ENCODE measurements at regions not wholly inside any gene's neighbourhood (a gene's known extent, or its start where the extent isn't known, plus 50 kb on each side); places are given as distances from the start of the nearest gene placed in this dataset.

- Histone ChIP-seq H3K79me2 (ENCODE audit: insufficient read depth, low read length) (no peaks in the 10 kb centered on the region), H3K36me3 (ENCODE audit: insufficient read depth, low read length) (no peaks in the 10 kb centered on the region), H3K4me1 (ENCODE audit: insufficient read depth, low read length, severe bottlenecking) (peaks cover 5% of the 10 kb centered on the region), H3K27ac (ENCODE audit: low read depth, low read length, poor library complexity, severe bottlenecking) (no peak overlapping the region), H3K9me2 (ENCODE audit: low read depth, low read length) (no peaks in the 10 kb centered on the region), H3K27me3 (ENCODE audit: insufficient read depth, low read length) (no peaks in the 10 kb centered on the region), H3K4me3 (ENCODE audit: low read depth, low read length, poor library complexity, severe bottlenecking) (no peak overlapping the region), H3K4me2 (ENCODE audit: low read length) (no peak overlapping the region), H2AFZ (ENCODE audit: low read length) (no peak overlapping the region), H3K9me3 (ENCODE audit: low read length) (no peaks in the 10 kb centered on the region), H3K9ac (ENCODE audit: low read length) (no peak overlapping the region), H3F3A (ENCODE audit: insufficient read depth, low read length) (no peaks in the 10 kb centered on the region), H4K20me1 (ENCODE audit: insufficient read depth, low read length) (no peaks in the 10 kb centered on the region)
- no peak for TF ChIP-seq EZH2 (IDR thresholded peaks at IDR 0.05; ENCODE audit: borderline replicate concordance, low read length)
Observed at GRCh38 chr6:22789315-22789714, 219.9 kb downstream of the HDGFL1 start.

GRCh38 chr6:22794844-22795243, 225.5 kb downstream of the HDGFL1 start:
- H3K27me3 ChIP-seq (ENCODE audit: insufficient read depth, low read length) = no peaks in the 10 kb centered on the region
- no peaks in the 10 kb centered on the region for H3K4me1 ChIP-seq (ENCODE audit: insufficient read depth, low read length, severe bottlenecking)
- no peaks in the 10 kb centered on the region for H3K36me3 ChIP-seq (ENCODE audit: insufficient read depth, low read length)
- no peak overlapping the region for H3K9ac ChIP-seq (ENCODE audit: low read length)
- H3K4me2 ChIP-seq (ENCODE audit: low read length) = no peak overlapping the region
- no peak overlapping the region for H3K4me3 ChIP-seq (ENCODE audit: low read depth, low read length, poor library complexity, severe bottlenecking)
- no peak overlapping the region for H2AFZ ChIP-seq (ENCODE audit: low read length)
- no peaks in the 10 kb centered on the region for H3F3A ChIP-seq (ENCODE audit: insufficient read depth, low read length)
- H4K20me1 ChIP-seq (ENCODE audit: insufficient read depth, low read length) = no peaks in the 10 kb centered on the region
- H3K27ac ChIP-seq (ENCODE audit: low read depth, low read length, poor library complexity, severe bottlenecking) = no peak overlapping the region
- H3K9me2 ChIP-seq (ENCODE audit: low read depth, low read length) = no peaks in the 10 kb centered on the region
- H3K79me2 ChIP-seq (ENCODE audit: insufficient read depth, low read length) = no peaks in the 10 kb centered on the region
- TF ChIP-seq EZH2 (IDR thresholded peaks at IDR 0.05; ENCODE audit: borderline replicate concordance, low read length) (no peak), CTCF (IDR thresholded peaks at IDR 0.05; ENCODE audit: low read length) (no peak)
- 0 out of 2 replicates have a peak, but pooled peaks cover 2% of the 10 kb centered on the region for H3K9me3 ChIP-seq (ENCODE audit: low read length)

- H4K20me1 ChIP-seq (ENCODE audit: insufficient read depth, low read length) = no peaks in the 10 kb centered on the region
- H3K27ac ChIP-seq (ENCODE audit: low read depth, low read length, poor library complexity, severe bottlenecking) = no peak overlapping the region
- H3K4me3 ChIP-seq (ENCODE audit: low read depth, low read length, poor library complexity, severe bottlenecking) = no peak overlapping the region
- TF ChIP-seq EZH2 (IDR thresholded peaks at IDR 0.05; ENCODE audit: borderline replicate concordance, low read length) (no peak), CTCF (IDR thresholded peaks at IDR 0.05; ENCODE audit: low read length) (no peak)
- no peak overlapping the region for H3K4me2 ChIP-seq (ENCODE audit: low read length)
- no peaks in the 10 kb centered on the region for H3K4me1 ChIP-seq (ENCODE audit: insufficient read depth, low read length, severe bottlenecking)
- H3F3A ChIP-seq (ENCODE audit: insufficient read depth, low read length) = no peaks in the 10 kb centered on the region
- H2AFZ ChIP-seq (ENCODE audit: low read length) = no peak overlapping the region
- H3K27me3 ChIP-seq (ENCODE audit: insufficient read depth, low read length) = no peaks in the 10 kb centered on the region
- no peaks in the 10 kb centered on the region for H3K9me3 ChIP-seq (ENCODE audit: low read length)
- H3K36me3 ChIP-seq (ENCODE audit: insufficient read depth, low read length) = no peaks in the 10 kb centered on the region
- H3K9ac ChIP-seq (ENCODE audit: low read length) = no peak overlapping the region
- H3K79me2 ChIP-seq (ENCODE audit: insufficient read depth, low read length) = no peaks in the 10 kb centered on the region
- H3K9me2 ChIP-seq (ENCODE audit: low read depth, low read length) = no peaks in the 10 kb centered on the region
Observed at GRCh38 chr6:22800451-22800850, 231.1 kb downstream of the HDGFL1 start.

GRCh38 chr6:22801831-22802230, 232.5 kb downstream of the HDGFL1 start:
- no peaks in the 10 kb centered on the region for H3K9me3 ChIP-seq (ENCODE audit: low read length)
- no peak overlapping the region for H3K9ac ChIP-seq (ENCODE audit: low read length)
- H3K9me2 ChIP-seq (ENCODE audit: low read depth, low read length) = no peaks in the 10 kb centered on the region
- no peaks in the 10 kb centered on the region for H4K20me1 ChIP-seq (ENCODE audit: insufficient read depth, low read length)
- H3F3A ChIP-seq (ENCODE audit: insufficient read depth, low read length) = no peaks in the 10 kb centered on the region
- H3K79me2 ChIP-seq (ENCODE audit: insufficient read depth, low read length) = no peaks in the 10 kb centered on the region
- no peak overlapping the region for H2AFZ ChIP-seq (ENCODE audit: low read length)
- H3K27ac ChIP-seq (ENCODE audit: low read depth, low read length, poor library complexity, severe bottlenecking) = no peak overlapping the region
- H3K4me1 ChIP-seq (ENCODE audit: insufficient read depth, low read length, severe bottlenecking) = no peaks in the 10 kb centered on the region
- no peaks in the 10 kb centered on the region for H3K36me3 ChIP-seq (ENCODE audit: insufficient read depth, low read length)
- H3K4me2 ChIP-seq (ENCODE audit: low read length) = no peak overlapping the region
- no peaks in the 10 kb centered on the region for H3K27me3 ChIP-seq (ENCODE audit: insufficient read depth, low read length)
- H3K4me3 ChIP-seq (ENCODE audit: low read depth, low read length, poor library complexity, severe bottlenecking) = no peak overlapping the region
- no peak for TF ChIP-seq CTCF (IDR thresholded peaks at IDR 0.05; ENCODE audit: low read length)
- no peak for TF ChIP-seq EZH2 (IDR thresholded peaks at IDR 0.05; ENCODE audit: borderline replicate concordance, low read length)

Data from OCI-LY1 (cell line).